HuH-7.5 (cell line): ENCODE measurements at regions not wholly inside any gene's neighbourhood (a gene's known extent, or its start where the extent isn't known, plus 50 kb on each side); places are given as distances from the start of the nearest gene placed in this dataset.

Experiments used
- DNase-seq: peaks from one replicate; pipeline ENCODE4 v3.0.0; 2011; ENCODE audit warnings: low spot score

DNA sequence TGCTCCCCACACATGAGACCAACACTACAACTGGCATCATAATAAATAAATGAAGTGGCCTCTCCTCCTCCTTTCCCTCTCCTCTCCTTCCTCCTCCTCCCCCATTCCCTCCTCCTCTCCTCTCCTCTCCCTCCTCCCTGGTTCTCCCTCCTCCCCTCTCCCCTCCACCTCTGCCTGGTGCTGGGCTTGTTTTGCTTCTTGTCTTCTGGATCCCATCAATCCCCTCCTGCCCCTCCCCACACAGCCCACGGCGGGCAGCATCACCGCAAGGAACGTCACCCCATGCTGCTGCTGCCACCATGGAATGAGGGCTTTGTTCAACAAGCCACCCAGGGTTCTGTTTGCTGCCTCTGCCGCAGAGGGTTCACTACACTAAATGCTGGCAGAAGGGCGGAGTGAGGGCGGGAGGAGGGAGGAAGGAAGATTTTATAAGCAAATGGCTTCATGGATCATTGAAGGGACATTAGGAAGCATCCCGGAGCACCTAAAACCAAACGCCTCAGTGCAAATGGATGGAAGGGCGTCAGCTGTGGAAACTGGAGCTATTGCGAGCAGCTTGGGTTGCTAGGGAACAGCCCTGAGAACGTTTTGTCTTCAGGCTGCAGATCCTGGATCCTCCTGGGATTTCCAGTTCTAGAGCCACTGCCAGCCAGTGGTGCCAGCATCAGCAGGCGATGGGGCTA is 379.7 kb upstream of the ZMIZ1 start:
- DNase-seq = no peak

DNA sequence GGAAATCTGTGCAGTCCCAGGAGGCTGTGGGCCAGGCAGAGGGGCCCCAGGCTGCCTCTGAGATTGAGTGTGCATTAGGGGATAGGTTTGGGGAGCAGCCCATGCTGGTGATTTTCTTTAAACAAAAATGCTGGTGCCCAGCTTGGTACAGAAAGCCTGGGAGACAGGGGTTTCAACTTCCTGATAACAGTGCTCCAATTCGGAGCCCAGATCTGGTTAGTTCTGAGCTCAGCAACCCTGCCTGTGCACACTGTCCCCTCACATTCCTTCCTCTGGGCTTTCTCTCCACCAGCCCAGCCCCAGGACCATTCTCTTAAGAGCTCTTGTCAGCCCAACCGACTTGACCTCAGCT is 379.2 kb upstream of the ZMIZ1 start:
- no peak for DNase-seq

DNA sequence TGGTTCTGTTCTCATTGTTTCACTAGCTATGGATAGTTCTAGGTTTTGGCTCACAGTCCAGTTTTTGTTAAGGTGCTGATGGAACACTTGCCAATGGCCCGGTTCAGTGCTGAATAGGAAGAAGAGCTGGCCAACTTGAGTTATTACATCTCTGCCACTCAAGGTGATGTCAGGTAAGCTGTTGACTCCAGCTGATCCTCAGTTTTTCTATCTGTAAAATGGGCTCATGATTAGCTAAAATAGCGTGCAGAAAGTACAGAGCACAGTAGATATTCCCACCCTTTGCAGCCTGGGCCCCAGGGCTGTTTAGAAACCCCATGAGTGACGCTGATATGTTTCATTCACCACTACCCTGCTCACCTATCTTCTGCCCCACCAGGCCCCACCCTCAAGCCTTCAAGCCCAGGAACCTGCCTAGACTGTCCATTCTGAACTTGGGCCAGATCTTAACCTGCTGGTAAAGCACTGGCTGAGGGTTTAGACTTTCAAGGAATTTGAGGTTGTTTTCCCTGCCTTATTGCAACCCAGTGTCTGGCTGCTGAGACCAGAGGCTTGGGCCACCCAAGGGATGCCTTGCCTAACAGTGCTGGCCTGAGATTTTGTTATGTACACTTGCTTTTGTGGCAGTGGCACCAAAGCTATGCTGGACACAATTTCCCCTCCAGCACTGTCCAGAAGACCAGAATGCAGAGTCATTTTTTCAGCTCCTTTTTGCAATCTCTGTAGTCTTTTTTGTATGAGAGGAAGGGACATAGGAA is 378.2 kb upstream of the ZMIZ1 start:
- no peak for DNase-seq

DNA sequence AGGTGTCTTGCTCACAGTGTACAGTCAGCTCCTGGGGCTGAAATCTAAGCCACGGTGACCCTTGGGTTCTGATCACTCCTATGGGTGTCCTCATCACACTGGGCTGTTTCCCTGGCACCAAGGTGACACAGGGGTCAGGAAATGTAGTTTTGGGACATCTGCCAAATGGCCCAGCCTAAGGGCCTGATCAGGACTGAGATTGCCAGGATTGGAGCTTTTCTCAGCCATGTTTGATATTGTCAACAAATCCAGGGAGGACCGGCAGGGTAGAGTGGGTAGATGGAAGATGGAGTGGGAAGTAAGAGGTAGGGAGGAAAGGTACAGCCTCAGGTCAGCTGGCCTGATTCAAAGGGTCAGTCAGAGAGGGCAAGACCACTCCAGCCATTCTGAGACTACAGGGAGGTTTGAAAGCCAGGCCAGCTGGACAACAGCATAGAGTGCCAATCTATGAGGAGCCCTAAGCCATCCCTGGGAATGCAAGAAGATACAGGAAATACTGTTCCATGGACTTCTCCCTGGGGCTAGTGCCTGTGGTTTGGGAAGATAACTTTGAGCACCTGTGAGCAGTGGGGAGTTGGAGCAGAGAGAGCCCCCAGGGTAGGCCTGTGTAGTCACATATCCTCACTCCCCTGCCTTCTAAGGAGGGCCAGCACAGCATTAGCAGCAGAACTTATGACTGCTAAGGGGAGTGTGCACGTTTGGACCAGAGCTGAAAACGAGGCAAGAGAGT is 377.3 kb upstream of the ZMIZ1 start:
- DNase-seq = no peak

DNA sequence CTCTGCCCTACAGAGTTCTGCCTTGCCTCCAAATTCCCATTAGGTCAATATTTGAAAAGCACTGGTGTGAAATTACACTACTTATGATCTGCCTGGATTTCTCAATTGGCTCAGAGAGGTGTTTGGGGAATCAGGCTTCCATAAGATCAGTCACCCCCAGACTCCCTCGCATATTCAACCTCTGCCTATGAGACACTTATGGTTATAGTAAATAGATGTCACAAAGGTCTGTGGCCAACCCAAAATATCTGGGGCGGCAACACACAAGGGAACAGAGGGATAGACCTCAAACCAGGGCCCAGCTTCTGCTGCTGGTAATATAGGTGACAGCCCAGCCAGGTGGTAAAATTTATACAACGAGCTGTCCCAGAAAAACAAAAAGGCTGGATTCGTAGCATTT is 376.7 kb upstream of the ZMIZ1 start:
- DNase-seq = no peak

DNA sequence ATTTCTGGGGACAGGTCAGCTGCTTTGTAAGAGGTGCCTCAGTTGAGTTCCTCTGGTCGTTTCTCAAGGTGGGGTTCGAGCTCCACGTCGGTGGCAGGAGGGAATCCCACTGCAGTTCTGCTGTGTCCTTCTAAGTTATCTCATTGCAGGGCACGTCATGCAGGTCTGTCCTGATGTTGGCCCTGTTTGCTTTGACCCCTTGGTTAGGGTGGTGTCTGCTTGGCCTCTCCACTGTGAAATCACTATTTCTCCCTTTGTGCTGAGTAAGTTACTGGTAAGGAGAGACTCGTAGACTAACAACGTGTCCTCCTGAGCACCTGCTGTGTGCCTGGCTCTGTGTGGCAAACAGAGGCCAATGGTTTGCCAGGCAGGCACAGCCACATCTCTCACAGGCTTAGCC is 372.9 kb upstream of the ZMIZ1 start:
- DNase-seq = no peak

DNA sequence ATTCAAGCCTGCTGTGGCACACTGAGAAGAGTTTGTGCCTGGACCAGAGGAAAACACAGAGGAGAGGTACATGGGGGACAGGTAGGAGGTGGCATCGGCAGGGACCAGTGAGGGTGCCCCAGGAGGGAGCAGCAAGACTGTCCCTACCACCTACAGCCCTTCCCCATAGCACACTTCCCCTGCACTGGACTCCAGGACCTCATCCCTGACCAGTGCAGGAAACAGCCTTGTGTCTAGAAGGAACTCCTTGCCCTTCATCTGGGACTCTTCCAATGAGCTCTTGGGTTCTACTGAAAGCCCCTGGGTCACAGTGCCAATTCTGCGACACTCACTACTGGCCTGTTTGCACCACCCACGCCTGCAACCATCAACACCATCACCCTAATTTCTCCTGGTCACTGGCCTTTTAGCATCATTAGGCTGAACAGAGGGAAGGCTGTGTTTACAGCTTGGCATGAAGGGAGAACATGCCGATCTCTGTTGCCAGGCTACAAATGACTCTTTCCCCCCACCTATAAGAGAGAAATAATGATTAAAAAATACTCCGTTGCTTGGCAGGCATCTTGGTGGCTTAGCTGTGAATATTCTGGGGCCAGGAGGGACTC is 371.9 kb upstream of the ZMIZ1 start:
- no peak for DNase-seq

DNA sequence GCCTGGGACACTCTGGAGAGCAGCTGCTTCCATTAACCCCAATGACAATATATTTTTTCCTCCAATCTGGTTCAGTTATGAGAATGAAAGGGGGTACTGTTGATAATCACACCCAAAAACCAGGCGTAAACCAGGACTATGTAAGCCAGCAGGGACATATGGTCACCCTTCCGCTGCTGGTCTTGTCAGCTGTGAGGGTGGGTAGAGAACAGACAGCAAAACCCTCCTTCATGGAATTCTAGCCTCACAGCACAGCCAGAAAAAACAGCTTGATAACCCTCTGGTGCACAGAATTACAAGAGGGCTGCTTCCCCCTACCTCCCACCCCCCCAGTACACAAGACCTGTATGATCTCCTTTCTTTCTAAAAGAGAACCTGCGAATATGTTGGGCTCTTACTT is 368.8 kb upstream of the ZMIZ1 start:
- DNase-seq = no peak

DNA sequence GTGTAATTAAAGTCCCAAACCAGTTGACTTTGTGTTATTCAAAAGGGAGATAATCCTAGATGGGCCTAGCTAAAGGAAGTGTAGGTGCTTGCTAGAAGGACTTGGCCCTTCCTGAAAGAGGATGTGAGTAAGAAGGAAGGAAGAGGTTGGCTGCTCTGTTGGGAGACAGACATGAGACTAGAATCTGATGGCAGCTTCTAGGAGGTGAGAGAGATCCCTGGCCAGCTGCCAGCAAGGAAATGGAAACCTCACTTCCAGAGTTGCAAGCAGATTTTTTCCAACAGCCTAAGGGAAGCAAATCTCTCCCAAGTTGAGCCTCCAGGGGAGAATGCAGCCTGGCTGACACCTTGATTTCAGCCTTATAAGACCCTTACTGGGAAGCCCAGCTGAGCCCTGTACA is 368.4 kb upstream of the ZMIZ1 start:
- DNase-seq = no peak

DNA sequence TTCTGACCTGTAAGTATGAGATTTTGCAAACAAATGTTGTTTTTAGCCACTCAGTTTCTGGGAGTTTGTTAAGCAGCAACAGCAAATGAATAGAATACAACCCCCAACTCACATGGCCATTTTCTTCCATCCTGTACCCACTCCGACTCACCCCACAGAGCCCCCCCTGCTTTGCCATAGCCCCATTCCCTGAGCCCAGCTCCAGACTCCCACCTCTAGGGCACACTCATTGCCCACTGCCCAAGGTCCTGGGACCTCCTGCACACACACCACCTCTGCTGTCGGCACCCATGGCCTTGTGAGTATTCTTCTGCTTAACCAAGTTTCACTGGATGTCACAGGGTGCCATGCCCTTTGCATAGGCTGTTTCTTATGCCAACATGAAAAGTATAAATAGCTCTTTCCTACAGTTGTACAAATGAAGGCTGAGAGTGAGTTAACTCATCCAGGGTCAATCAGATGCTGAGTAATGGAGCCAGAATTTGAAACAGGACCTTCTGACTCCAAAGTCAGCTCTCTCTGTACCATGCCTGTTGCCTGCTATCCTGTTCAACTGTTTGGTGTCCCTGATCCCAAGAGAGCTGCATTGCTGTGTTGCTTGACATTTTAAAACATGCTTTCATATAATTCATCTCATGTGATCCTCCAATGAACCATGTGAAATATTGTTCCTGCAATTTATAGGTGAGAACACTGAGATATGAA is 367.8 kb upstream of the ZMIZ1 start:
- DNase-seq = no peak

DNA sequence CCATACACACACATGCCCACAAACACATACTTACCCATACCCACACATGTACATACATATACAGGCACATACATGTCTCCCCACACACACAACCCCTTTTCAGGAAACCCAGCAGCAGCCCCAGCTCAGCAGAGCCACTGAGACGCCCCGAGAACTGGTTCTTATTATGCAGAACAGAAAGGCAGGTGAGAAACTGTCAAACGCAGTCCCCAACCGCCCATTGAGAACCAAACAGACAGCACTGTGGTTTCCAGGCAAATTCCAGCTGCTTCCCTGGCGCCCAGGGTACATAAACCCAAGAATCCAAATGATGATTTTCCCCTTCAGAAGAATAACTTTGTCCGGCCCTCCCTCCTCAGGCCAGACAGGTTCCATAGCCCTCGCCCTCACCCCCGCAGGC is 366.6 kb upstream of the ZMIZ1 start:
- DNase-seq = no peak

DNA sequence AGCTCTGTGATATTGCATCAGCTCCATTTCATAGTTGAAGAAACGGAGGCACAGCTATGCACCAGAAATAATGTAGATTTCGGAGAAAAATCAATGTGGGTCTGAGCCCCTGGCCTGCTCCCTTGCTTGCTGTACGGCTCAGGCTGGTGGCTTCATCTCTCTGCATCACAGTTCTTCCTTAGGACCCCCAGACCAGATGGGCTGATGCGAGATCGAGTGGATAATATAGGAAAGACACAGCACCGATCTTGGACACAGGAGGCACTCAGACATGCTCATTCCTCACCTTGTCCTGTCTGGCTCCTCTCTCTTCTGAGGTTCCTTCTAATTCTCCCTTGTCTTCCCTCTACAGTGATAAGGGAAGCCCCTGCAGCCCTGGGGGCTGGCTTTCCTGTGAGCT is 365.9 kb upstream of the ZMIZ1 start:
- no peak for DNase-seq

DNA sequence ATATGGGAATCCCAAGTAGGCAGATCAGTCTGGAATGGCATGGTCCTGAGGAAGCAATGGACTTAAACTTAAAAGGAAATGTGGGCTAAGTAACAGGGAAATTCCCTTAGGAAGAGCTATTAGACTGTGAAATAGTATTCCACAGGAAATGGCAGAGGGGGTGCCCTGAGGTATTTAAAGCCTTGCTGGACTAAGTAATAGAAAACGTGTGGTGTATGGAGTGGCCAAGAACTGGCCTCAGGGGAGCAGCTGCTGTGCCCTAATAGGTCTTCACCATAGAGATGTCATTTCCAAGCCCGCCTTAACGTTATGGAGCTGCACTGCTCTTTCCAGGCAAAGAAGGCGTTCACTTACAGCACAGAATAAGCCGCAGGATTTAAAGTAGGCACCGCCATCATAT is 365.2 kb upstream of the ZMIZ1 start:
- no peak for DNase-seq

DNA sequence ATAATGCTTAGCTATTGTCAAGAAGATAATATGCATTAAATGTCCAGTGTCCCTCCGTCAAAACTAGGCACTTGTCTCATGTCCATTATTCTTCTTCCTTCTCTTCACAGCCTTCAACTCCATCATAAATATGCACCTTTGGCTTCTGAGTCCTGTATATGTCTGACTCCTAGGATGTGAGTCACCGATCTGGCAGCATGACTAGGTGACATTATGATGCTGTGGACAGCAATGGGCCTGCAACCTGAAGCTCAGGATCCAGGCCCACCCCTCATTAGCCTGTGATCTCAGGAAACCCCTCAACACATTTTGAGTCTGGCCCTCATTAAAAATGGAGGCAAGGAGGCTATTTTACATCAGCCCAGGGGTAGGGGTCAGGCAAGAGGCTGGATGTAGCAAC is 362.5 kb upstream of the ZMIZ1 start:
- DNase-seq = no peak

DNA sequence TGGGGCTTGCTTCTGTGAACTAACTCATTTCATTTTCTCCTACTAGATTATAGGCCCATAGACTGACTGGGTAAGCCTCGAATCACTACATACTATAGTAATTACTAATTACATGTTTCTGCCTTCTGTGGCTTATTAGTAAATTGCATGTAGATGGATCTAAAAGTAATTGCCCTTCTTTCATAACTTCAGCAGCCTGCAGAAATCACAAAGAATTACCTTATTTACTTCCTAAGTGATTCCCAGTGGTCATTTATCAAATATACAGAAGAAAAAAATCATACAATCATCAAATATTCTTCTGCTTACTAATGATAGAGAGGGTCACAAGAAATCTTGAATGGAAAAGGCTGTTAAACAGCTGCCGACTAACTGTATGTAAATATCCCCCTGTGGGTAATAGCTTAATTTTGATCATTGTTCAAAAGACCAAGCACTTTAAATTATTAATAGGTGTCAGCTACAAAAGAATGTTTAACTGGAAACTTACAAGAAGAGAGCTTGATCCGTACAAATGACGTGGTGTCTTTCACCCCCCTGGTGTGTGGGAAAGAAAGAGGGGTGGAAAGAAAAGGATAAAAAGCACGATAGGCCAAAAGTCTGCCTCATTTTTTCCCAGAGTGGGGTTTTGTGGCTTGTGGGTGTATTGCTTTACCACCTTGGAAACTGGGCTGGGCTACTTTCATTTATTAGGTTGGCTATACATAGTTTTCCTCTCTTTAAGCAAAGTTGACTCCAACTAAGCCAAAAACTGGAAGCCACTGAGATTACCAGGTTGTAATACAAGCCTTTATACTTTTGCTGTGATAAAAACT is 361.8 kb upstream of the ZMIZ1 start:
- no peak for DNase-seq

DNA sequence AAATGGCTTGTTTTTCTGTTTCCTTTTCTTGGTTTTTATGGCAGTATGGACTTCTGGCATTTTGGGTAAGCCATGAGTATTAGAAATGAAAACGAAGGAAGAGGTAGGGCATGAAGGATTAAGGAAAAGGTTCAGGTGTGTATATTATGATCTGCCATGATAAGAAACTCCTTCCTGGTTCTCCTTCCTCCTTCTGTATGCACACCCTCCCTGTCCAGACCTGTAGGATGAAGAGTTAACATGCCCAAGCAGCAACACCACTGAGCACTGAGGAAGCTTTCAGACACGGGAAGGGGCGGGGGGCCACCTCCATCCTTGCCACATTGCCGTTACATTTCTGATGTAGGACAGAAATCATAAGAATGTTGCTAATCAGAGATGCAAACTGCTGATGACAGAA is 361.0 kb upstream of the ZMIZ1 start:
- DNase-seq = no peak

DNA sequence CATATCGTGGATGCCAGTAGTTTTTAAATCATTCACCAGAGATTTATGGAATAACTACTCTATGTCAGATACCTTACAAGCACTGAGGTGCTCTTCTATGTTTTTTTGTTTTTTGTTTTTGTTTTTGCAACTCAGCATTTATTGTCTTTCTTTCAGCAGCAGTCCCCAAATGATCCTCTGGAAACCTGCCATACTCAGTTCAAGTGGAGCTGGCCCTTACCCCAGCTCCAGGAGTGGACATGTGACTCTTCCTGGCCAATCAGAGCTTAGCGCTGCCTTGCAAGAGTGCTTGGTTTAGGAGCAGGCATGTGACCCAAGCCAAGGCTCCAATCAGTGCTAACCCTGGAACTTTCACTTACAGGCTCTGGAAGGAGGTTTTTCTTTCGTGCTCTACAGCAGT is 356.6 kb upstream of the ZMIZ1 start:
- DNase-seq = no peak

DNA sequence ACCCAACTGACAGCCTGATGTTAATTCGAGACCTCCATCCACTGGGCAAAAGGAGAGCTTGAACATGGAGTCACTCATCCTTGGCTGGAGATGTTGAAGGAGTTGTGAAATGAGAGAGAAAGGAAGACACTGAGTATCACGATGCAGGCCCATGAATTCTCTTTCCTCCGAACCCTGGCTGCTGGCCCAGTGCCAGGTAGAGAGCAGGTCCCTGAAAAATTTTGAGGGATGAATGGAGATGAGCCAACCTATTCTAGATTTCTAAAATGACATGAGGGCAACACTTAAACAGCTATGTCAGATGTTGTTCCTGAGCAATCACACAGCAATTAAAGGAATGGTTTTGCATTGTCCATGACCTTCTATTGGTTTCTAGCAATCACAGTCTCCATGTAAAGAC is 355.1 kb upstream of the ZMIZ1 start:
- no peak for DNase-seq

DNA sequence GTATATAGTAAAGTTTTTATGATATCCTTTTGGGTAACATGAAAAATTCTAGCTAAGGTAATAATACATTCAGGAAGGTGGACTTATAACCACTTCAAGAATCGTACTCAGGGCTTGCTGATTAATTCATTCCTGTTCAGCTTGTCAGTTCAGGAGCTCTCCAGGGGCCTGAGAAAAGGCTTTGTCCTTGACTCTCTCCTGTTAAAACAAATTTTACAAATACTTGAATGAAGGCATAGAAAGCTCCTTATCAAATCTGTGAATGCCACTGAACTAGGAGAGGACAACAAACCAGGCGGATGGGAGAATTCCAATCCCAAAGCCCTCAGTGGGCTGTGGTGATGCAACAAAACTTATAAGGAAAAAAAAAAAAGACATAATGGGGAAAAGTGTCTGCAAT is 354.5 kb upstream of the ZMIZ1 start:
- no peak for DNase-seq

DNA sequence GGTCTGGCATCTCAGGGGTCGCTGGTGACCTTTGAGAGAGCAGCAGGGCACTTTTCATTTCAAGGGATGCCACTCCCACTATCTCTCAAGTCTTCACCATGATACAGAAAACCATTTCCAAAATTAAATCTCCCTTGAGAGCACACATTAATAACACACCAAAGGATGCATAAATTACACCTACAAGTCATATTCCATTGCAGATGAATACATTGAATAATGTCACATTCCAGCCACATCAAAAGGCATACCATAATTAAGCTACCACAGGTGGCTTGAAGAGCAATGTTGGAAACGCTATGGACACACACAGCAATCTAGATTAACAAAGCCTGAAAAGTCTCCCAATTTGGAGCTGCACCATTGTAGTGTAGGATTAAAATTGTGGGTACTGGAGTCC is 353.3 kb upstream of the ZMIZ1 start:
- DNase-seq = no peak

DNA sequence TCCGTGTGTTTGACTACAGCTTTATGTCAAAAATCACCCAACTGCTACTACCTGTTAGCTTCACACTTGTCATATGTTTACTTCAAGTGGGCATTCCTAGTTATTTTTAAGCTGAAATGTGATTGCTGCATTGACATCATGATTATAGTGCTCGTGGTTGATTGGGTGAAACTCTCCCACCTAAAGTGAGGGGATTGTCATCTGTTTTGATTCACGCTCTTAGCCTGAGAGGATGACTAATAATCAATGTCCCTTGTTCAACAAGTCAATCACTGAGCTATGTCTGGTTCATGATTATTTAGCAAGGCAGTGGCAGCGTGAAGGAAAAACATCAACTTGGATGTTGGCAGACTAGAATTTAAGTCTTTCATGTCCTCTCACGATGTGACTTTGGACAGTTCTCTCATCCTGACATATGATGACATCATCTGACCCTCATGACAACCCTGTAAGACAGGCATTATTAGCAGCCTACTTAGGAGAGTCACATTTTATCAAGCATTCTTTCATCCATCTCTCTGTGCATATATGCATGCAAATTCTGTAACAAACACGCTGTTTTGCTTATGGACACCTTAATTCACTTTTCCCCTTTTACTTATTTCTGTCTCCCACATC is 352.6 kb upstream of the ZMIZ1 start:
- DNase-seq = no peak
